IPS-NIHi7 (cell line): ENCODE measurements at regions not wholly inside any gene's neighbourhood (a gene's known extent, or its start where the extent isn't known, plus 50 kb on each side); places are given as distances from the start of the nearest gene placed in this dataset.

ENCODE experiments used
- DNase-seq: peaks from one replicate; pipeline ENCODE4 v3.0.0; 2012; ENCODE audit warnings: mixed read lengths; ENCODE audit errors: extremely low spot score

DNA sequence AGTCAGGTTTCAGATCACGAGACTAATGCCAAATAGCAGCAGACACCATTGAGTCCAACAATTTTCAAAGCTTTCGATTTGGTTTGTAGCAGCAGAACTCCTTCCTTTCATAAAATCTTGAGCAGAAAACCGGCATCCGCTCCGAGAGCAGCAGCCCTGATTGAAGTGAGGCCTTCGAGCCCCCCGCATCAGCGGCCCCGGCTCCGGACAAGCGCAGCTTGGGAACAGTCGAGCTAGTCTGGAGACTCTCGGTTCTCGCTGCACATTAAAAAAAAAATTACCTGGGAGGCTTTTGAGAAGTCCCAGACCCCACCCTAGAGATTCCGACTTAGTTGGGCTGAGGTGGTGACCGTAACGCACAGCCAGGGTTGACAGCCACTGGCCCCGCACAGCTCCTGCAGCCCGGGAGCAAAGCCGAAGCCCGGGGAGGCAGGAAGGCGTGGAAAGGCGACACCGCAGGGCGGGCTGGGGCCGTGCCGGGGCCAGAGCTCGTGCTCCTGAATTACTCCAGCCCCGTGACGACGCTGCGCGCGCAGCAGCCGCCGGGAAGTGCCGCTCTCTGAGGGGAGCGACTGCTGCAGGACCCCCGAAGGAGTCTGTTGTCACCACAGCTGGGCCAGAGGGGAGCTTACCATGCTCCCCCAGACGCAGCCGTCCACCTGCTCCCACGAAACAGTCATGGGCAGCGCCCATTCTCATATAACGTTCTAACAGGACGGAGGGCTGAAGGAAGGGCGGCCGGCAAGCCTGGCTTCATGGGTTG, 57.8 kb downstream of the SPATA19 start:
- peak; percentile 87 for DNase-seq

DNA sequence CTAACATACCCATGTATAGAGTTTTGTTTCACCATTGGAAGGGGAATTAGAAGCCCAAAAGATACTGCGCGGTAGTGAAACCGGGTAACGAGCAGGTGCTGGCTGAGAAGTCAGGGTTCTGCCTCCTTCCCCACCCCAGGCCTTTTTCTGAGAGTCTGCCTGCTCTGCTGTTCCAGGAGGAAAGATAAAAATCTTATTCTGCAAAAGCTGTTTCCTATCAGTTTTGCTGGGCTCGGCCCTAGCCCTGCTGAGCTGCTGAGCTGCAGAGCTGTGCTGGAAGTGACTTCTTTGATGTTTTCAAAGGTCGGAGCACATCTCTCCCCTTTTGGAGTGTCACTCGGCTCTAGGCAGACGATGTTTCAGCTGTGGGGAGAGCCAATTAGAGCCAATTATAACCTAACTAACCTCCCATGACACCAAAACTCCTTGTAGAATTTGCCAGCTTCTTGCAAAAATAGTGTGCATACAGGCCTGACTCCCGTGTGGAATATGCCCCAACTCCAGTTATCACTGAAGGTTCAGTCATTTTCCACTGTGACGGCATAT, 59.4 kb downstream of the SPATA19 start:
- DNase-seq = no peak

DNA sequence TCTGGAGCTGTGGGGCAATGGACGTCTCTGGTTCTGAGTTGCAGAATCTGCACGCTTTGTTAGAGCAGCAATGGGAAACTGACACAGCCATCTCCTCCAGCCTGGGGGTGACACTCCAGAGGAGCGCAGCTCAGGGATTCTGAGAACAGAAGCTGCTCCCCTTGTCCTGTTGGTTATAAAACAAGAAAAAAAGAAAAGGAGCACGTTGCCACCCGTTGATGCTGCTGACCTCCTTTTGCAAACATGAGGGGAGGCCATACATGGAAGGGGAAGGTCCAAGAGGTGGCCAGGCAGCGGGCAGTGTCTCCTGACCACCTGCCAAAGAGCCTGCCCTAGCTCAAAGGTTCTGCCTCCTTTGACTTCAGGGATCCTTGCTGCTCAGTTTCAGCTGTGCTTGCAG, 61.0 kb downstream of the SPATA19 start:
- no peak for DNase-seq

DNA sequence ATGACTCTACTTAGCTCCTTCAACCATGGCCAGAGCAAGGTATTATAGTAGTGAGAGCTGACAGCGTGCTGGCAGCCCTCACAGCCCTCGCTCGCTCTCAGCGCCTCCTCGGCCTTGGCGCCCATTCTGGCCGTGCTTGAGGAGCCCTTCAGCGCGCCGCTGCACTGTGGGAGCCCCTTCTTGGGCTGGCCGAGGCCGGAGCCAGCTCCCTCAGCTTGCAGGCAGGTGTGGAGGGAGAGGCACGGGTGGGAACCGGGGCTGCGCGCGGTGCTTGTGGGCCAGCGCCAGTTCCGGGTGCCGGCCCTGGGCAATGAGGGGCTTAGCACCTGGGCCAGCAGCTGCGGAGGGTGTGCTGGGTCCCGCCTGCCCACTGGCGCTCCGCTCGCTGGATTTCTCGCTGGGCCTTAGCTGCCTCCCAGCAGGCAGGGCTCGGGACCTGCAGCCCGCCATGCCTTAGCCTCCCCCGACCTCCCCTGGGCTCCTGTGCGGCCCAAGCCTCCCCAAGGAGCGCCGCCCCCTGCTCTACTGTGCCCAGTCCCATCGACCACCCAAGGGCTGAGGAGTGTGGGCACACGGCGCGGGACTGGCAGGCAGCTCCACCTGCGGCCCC, 63.1 kb downstream of the SPATA19 start:
- DNase-seq = no peak

DNA sequence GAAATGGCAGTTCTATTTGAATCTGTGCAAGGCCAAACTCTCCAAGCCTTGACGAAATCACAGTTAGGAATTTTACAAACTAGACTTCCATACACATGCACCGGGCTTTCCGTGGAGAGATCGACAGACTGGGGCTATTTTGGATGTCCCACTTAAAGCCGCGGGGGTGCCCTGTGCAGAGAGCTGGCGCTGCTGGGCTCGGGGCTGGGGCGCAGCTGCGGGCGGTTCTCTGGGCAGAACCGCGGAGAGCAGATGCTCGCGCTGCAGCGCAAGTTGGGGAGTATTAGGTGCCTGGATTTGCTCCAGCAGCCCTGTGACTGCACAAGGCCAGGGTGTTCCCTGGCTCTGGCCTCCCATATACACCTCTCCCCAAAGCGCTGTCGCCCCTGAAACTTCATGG, 67.2 kb downstream of the SPATA19 start:
- DNase-seq = no peak

DNA sequence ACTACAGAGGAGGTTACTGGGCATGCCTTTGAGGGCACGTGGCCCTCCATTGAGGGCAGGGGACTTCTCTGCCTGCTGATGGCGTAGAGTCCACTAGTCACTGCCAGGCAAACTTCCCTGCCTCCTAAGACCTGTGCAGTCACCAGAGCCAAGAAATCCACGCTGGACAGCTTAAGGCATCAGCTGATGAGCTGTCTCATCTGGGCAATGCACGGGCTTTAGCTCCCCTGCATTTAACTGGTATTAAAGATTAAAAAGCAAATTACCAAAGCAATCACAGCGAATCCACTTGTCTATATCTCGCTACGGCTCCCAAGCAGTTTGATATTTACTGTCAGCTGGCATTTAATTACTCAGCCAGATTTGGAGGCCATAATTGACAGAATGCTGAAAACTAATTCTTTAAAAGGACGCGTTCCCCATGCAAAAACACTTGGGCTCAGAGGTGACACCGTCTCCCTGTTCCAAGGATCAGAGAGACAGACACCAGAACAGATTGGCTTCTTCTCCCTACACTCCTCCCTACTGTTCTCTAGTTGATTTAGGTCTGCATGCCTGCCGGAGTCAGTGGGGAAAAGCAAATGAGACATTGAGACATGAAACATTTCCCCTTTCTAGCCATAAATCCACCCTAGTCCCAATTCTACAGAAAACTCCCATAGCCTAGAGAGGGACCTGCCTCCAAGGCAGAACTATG, 68.5 kb downstream of the SPATA19 start:
- DNase-seq = no peak

DNA sequence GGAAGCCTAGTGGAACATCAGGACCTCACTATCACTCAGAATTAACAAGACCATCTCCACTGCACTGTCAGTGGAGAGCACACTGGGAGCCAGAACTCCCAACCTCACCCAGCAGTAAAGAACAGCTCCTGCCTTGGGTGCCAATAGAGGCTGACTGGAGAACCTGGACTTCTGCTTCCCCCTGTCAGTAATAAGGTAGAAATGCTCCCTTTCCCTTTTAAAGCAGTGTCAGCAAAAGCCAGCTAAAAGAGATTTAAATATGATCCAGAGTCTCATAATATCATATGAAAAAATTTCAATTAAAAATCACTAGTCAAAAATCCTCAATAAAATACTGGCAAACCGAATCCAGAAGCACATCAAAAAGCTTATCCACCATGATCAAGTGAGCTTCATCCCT, 82.8 kb downstream of the SPATA19 start:
- no peak for DNase-seq

DNA sequence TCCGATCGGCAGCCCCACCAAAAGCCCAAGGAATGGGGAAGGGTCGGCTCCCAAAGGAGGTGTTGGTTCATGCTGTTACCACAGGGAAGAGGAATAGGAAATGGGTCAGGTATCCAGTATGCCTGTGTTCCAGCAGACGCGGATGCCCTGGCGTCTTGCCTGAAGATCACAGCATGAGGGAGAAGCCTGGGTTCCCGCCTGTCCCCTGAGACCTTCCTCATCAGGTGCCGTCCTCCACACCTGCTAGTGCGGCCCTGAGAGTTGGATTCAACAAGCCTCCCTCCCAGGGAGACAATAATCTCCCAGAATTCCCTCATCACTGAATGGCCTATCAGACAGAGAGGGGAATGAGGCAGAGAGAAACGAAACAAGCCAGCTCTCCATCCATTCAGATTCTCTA, 92.2 kb downstream of the SPATA19 start:
- no peak for DNase-seq

DNA sequence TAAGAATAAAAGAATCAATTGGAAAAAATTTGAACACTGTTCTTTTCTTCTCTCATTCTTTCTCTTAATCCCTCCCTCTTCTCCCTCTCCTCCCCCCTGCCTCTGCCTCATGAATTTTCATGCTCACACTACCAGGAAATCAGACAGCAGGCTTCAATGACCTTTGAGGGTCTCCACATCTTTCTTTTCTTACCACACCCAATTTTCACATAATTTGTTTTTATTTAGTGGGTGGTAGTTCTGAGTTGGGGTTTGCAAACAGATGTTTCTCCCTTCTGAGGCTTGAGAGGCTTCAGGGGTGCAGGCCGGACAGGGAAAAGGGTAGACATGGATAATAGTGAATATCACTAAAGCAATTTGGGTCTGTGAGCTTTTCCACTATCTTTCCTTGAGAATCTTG, 95.5 kb downstream of the SPATA19 start:
- no peak for DNase-seq

DNA sequence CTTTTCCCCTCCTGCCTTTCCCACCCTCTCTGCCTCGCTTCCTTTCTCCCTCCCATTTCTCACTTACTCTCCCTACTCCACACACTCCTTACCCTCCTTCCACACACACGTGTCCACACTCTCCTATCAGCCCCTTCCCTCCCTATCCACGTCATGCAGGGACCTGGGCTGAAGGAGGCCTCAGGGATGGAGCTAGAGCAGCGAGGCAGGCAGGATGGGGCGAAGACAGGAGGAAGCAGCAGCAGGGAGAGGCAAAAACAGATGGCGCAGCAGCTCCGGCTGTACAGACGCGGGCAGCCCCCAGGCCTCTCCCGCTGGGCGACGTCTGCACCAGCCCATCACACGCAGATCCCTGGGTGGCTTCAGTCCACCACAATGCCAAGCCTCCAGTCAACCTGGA, 97.9 kb downstream of the SPATA19 start:
- DNase-seq = no peak

DNA sequence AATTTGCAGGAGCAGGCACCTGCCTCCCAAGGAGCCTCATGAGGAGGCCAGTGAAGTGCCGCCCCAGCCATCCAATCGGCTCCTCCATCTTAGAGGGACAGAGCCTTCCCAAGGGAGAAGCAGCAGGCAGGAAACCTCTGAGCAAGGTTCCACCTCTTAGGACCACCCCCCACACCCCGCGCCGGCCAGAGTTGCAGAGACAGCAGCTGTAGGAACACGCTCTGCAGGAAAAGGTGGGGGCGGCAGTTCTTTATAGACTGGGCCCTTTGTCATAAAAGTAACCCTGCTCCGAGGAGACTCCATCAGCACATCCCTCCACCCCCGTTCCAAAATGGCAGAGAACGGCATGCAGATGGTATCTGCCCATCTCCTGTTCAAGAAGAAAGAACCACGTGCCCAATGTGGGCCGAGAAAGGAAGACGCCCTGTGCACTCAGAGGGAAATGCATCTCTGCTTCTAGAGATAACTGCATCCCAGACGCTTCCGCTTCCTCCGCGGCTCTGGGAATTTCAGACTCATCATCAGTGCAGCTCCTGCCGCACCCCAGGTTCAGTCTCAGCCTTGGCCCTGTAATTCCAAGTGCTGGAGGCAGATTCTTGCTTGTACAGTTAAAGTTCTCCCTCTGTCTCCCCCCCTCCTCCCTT, 98.5 kb downstream of the SPATA19 start:
- no peak for DNase-seq

DNA sequence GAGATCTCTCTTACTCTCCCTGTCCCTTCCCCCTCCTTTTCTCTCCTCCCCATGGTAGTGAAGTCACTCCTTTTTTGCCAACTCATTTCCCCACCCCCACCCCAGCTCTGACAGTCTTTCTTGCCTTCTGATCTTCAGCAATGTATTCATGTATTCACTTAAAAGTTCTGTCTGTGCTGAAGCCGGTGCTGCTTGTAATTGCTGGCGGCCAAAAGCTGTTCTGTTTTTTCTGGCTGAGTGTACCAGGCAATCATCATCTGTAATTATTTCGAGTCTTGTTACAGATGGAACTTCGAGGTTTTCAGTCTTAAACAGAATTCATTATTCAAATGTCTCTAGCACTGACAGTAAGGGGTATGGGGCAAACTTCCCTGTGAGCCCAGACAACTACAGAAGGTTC, 99.5 kb downstream of the SPATA19 start:
- no peak for DNase-seq

DNA sequence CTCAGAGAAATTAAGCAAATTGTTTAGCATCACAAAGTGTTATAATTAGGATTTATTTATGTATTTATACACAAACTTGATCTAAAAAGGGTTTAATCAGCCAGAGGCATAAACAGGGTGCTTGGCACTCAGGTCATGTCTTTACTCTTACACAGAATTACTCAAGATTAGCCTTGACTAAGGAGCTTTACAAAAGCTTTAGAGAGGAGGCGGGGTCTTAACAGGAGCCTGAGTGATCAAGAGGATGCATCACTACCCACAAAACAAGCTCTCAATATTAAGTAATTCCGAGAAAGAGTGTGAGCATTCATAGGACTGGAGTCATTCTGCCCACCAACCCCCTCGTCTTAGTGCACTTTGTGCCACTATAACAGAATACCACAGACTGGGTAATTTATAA, 103.0 kb downstream of the SPATA19 start:
- no peak for DNase-seq

DNA sequence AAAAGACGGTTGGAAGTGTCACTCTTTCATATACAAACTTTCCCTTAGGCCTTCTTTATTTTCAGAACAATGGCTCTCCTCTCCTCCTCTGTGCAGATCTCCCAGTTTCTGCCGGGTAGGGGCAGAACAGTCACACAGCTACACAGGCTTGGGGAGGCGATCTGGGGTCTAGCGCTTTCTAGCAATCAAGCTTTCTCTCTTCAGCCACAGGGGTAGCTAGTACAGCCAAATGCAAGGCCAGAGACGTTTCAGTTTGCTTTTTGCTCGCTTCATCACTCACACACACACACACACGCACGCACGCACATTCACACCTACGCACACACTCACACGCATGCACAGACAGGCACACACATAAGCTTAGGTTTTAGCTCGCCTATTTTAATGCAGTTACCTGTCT, 104.3 kb downstream of the SPATA19 start:
- DNase-seq = no peak

DNA sequence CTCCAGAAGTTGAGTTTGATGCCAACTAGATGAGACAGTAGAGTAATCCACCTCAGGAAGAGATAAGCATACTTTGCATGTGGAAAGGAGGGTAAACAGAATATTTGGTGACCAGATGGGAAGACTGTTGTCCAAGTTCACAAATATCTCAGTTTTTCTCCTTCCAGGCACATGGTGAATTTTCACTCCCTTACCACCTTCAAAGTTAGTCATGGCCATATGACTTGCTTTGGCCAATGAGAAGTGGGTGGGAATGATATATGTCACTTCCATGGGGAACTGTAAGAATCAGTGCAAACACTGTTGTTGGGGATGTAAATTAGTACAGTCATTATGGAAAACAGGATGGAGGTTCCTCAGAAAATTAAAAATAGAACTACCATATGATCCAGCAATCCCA, 105.8 kb downstream of the SPATA19 start:
- no peak for DNase-seq

DNA sequence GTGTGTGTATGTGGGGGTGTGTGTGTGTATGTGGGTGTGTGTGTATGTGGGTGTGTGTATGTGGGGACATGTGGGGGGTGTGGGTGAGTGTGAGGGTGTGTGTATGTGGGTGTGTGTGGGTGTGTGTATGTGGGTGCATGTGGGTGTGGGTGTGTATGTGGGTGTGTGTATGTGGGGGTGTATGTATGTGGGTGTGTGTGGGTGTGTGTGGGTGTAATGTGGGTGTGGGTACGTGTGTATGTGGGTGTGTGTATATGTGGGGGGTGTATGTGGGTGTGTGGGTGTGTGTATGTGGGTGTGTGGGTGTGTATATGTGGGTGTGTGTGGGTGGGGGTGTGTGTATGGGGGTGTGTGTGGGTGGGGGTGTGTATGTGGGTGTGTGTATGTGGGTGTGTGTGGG, 106.7 kb downstream of the SPATA19 start:
- DNase-seq = no peak

DNA sequence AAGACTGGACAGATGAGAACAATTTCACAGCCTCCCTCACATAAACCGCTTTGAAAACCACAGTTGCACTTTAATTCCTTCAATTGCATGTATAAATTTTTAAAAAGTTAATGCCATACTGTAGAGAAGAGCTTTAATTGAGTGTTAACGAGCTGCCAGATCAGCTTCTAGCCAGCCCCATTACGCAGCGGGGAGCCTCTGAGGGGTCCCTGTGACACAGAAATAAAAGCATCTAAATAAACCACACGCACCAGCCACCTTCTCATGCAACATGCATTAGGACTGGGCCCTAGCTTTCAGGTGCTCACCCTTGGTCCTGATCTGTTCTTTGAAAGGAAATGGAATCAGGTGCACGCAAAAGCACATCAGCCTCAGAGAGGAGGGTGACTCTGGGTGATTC, 111.7 kb downstream of the SPATA19 start:
- no peak for DNase-seq

DNA sequence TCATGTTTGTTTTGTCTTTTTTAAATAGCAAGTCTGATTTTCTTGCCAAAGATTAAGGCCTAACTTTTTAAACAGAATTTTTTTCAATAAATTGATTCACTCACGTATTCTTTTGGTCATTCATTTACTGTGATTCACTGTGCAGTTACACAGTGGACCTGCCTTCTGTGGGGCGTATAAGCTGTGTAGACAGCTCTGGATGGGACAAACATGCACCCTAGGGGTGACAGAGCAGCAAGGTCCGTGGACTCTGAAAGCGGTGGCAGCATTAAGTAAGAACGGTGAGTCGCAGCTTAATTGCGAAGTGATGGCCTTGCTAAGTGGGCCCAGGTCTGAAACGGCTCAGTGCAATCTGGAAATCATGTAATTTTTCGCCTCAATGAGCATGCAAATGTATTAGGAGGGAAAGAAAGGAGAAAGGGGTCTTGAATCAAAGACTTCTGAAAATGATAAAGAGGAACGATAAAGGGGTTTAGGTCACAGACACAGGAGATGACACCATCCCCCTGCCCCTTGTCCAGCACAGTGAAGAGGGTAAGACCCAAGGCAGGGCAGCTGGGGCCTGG, 113.1 kb downstream of the SPATA19 start:
- no peak for DNase-seq

DNA sequence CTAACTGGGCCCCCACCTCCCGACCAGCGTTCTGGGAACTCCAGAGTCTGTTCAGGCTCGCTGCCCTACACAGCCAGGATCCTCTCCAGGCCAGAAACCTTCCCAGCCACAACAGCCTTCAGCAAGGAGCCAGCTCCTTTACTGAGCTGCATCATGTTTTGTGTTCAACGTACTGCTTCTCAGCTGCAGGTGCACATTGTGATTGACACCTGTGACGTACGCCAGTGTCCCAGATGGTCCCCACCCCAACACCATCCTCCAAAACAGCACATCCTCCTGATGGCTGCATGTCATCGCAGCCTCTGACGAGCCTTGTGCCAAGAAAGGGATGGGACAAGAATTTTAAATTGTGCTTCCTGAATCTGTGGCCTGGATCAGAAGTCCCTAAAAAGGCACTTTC, 117.5 kb downstream of the SPATA19 start:
- no peak for DNase-seq

DNA sequence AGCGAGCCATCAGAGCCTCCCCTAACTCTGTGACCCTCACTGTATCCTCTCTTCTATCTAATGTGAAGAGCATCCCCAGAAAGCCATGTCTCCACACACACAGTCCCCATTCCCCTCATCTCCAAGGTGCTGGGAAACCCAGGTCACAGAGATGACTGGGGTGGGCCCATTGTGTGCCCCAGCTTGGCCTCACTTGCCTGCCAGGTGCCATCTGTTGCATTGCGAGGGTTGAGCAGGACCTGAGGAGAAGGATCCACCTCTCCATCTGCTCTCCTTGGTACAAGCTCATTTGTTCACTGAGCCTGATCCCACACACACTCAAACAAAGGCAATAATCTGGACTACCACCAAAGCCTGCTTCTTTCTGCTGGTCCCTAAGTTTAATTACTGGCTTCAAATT, 118.8 kb downstream of the SPATA19 start:
- no peak for DNase-seq

DNA sequence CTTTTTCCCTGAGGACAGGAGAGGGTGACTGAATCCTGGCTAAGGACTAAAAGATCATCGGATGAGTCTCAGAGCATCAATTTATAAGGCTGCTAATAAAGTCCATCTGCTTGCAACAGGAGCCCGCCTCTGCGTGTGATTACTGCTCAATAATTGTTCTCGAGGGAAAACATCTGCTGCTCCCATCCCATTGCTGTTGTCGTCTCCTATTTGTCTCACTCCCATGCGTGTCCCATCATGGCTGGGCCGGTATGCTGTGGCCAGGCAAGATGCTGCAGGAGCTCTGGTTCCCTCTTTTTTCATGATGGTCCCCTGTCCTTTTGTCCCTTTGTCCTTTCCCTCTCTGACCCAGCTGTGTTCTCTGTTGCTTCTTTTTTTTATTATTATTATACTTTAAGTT, 121.2 kb downstream of the SPATA19 start:
- DNase-seq = no peak

DNA sequence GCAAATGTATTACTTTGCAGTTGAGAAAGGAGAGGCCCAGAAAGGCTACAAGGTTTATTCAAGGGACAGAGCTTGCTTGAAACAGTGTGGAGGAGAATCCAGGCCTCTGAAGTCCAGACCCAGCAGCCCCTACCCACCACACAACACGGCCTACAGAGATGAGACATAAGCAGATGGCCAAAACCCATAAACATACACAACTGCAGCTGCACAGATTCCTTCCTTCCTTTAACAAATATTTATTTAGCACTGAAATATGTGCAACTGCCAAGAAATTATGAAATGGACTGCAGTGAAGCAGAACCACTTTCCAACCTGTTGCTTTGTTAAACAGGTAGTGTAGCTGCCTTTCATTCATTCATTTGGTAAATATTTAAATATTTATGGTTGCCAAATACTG, 122.3 kb downstream of the SPATA19 start:
- DNase-seq = no peak
